ENCODE measurements at regions not wholly inside any gene's neighbourhood (a gene's known extent, or its start where the extent isn't known, plus 50 kb on each side); places are given as distances from the start of the nearest gene placed in this dataset.

DNA sequence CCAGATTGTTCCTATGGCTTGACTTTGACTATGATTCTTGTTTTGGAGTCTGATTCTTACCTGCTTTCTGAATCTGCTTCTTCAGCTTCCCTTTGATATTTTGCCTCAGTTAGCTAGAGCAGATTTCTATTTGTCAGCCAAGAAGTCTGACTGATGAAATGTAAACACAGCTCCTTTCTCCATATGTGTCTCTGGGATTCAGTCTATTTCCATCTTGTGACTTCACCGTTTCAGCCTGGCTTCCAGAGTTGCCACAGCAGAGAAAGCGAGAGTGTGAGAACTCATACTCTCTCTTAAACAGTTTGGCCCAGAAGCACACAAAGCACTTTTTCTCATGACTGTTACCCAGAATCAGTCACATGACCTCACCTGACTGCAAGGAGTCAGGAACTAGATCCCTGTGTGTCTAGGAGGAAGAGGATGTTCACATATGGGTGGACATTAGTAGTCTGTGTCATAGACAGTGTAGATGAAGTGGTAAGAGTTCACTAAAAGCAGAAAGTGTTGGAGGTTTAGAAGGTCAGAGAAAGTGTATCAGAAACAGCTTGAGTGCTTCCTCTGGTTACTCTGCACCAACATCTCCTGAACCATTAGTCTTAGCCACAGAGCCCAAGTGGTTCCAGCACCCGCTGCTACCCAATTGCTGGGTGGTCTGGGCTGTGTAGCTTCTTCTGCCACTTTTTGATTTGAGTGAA lies 103.4 kb upstream of the CDK6 start:
- Histone ChIP-seq H3K36me3 (ENCODE audit: control insufficient read depth, insufficient read depth, low read length) (no peaks in the 10 kb centered on the region), H3K27me3 (ENCODE audit: control insufficient read depth, insufficient read depth, low read length) (no peaks in the 10 kb centered on the region), H3K4me3 (ENCODE audit: low read depth, low read length) (no peak overlapping the region), H3K4me1 (ENCODE audit: control insufficient read depth, insufficient read depth, low read length) (no peaks in the 10 kb centered on the region), H3K9ac (ENCODE audit: low read depth, low read length) (no peak overlapping the region), H3K9me3 (ENCODE audit: control insufficient read depth, insufficient read depth, low read length) (no peaks in the 10 kb centered on the region)

- no peaks in the 10 kb centered on the region for H3K9me3 ChIP-seq (ENCODE audit: control insufficient read depth, insufficient read depth, low read length)
- H3K27me3 ChIP-seq (ENCODE audit: control insufficient read depth, insufficient read depth, low read length) = no peaks in the 10 kb centered on the region
- H3K36me3 ChIP-seq (ENCODE audit: control insufficient read depth, insufficient read depth, low read length) = no peaks in the 10 kb centered on the region
Observed at GRCh38 chr7:92934096-92934495, 97.7 kb upstream of the CDK6 start.

DNA sequence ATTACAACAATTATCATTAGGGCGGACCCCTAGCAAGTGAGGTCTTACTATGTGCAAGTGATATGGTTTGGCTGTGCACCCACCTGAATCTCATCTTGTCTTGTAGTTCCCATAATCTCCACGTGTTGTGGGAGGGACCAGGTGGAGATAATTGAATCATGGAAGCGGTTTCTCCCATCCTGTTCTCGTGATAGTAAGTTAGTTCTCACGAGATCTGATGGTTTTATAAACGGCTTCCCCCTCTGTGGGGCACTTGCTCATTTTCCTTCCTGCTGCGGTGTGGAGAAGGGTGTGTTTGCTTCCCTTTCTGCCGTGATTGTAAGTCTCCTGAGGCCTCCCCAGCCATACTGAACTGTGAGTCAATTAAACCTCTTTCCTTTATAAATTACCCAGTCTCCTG lies 96.1 kb upstream of the CDK6 start:
- Histone ChIP-seq H3K4me3 (ENCODE audit: low read depth, low read length) (no peak overlapping the region), H3K4me1 (ENCODE audit: control insufficient read depth, insufficient read depth, low read length) (no peaks in the 10 kb centered on the region), H3K27me3 (ENCODE audit: control insufficient read depth, insufficient read depth, low read length) (no peaks in the 10 kb centered on the region), H3K36me3 (ENCODE audit: control insufficient read depth, insufficient read depth, low read length) (no peaks in the 10 kb centered on the region), H3K9ac (ENCODE audit: low read depth, low read length) (no peak overlapping the region), H3K9me3 (ENCODE audit: control insufficient read depth, insufficient read depth, low read length) (no peaks in the 10 kb centered on the region)

More at GRCh38 chr7:92934096-92934495, 97.7 kb upstream of the CDK6 start:
- Histone ChIP-seq H3K9ac (ENCODE audit: low read depth, low read length) (no peak overlapping the region), H3K4me3 (ENCODE audit: low read depth, low read length) (no peak overlapping the region), H3K4me1 (ENCODE audit: control insufficient read depth, insufficient read depth, low read length) (no peaks in the 10 kb centered on the region)

- peaks cover 9% of the 10 kb centered on the region for H3K4me1 ChIP-seq (ENCODE audit: control insufficient read depth, insufficient read depth, low read length)
Observed at GRCh38 chr7:92930404-92930803, 94.0 kb upstream of the CDK6 start.

DNA sequence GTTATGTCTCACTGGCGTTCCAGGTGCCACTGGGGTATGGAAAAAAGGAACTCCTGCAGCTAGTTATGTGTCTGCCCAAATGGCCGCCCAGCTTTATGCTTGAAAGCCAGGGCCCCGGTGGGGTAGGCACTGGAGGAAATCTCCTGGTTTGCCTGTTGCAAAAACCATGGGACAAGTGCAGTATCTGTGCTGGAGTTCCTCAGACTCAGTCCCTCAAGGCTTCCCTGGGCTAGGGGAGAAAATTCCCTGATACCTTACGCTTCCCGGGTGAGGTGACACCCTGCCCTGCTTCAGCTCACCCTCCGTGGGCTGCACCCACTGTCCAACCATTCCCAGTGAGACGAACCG lies 90.3 kb upstream of the CDK6 start:
- Histone ChIP-seq H3K36me3 (ENCODE audit: control insufficient read depth, insufficient read depth, low read length) (no peaks in the 10 kb centered on the region), H3K27me3 (ENCODE audit: control insufficient read depth, insufficient read depth, low read length) (no peaks in the 10 kb centered on the region), H3K4me3 (ENCODE audit: low read depth, low read length) (no peak overlapping the region), H3K4me1 (ENCODE audit: control insufficient read depth, insufficient read depth, low read length) (peaks cover 9% of the 10 kb centered on the region), H3K9me3 (ENCODE audit: control insufficient read depth, insufficient read depth, low read length) (no peaks in the 10 kb centered on the region), H3K9ac (ENCODE audit: low read depth, low read length) (peak overlapping the region; percentile 60)

More at GRCh38 chr7:92930404-92930803, 94.0 kb upstream of the CDK6 start:
- Histone ChIP-seq H3K36me3 (ENCODE audit: control insufficient read depth, insufficient read depth, low read length) (no peaks in the 10 kb centered on the region), H3K9ac (ENCODE audit: low read depth, low read length) (no peak overlapping the region), H3K4me3 (ENCODE audit: low read depth, low read length) (no peak overlapping the region), H3K9me3 (ENCODE audit: control insufficient read depth, insufficient read depth, low read length) (no peaks in the 10 kb centered on the region), H3K27me3 (ENCODE audit: control insufficient read depth, insufficient read depth, low read length) (no peaks in the 10 kb centered on the region)

DNA sequence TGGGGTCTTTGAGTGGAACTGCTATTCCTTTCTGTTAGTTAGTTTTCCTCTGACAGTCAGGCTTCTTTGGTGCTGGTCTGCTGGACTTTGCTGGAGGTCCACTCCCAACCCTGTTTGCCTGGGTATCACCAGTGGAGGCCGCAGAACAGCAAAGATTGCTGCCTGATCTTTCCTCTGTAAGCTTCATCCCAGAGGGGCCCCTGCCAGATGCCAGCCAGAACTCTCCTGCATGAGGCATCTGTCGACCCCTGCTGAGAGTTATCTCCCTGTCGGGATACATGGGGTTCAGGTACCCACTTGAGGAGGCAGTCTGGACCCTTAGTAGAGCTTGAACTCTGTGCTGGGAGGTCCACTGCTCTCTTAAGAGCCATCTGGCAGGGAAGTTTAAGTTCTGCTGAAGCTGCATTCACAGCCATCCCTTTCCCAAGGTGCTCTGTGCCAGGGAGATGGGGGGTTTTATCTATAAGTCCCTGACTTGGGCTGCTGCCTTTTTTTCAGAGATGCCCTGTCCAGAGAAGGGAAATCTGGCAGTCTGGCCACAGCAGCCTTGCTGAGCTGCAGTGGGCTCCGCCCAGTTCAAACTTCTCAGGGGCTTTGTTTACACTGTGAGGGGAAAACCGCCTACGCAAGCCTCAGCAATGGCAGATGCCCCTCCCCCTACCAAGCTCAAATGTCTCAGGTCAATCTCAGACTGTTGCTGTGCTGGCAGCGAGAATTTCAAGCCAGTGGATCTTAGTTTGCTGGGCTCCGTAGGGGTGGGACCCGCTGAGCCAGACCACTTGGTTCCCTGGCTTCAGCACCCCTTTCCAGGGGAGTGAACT lies 89.7 kb upstream of the CDK6 start:
- H3K9ac ChIP-seq (ENCODE audit: low read depth, low read length) = peak overlapping the region; percentile 60
- H3K4me1 ChIP-seq (ENCODE audit: control insufficient read depth, insufficient read depth, low read length) = peaks cover 9% of the 10 kb centered on the region
- peak overlapping the region; percentile 13 for H3K4me3 ChIP-seq (ENCODE audit: low read depth, low read length)
- H3K27me3 ChIP-seq (ENCODE audit: control insufficient read depth, insufficient read depth, low read length) = no peaks in the 10 kb centered on the region
- H3K9me3 ChIP-seq (ENCODE audit: control insufficient read depth, insufficient read depth, low read length) = no peaks in the 10 kb centered on the region
- no peaks in the 10 kb centered on the region for H3K36me3 ChIP-seq (ENCODE audit: control insufficient read depth, insufficient read depth, low read length)

DNA sequence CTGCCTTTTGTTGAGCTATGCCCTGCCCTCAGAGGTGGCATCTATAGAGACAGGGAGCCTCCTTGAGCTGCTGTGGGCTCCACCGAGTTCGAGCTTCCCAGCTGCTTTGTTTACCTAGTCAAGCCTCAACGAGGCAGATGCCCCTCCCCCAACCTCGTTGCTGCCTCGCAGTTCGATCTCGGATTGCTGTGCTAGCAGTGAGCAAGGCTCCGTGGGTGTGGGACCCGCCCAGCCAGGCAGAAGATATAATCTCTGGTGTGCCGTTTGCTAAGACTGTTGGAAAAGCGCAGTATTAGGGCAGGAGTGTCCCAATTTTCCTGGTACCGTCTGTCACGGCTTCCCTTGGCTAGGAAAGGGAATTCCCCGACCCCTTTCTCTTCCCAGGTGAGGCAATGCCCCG lies 88.4 kb upstream of the CDK6 start:
- Histone ChIP-seq H3K9me3 (ENCODE audit: control insufficient read depth, insufficient read depth, low read length) (no peaks in the 10 kb centered on the region), H3K36me3 (ENCODE audit: control insufficient read depth, insufficient read depth, low read length) (no peaks in the 10 kb centered on the region)

GRCh38 chr7:92917230-92917629 lies 80.9 kb upstream of the CDK6 start:
- H3K27me3 ChIP-seq (ENCODE audit: control insufficient read depth, insufficient read depth, low read length) = no peaks in the 10 kb centered on the region
- H3K36me3 ChIP-seq (ENCODE audit: control insufficient read depth, insufficient read depth, low read length) = no peaks in the 10 kb centered on the region
- no peaks in the 10 kb centered on the region for H3K9me3 ChIP-seq (ENCODE audit: control insufficient read depth, insufficient read depth, low read length)
- no peak overlapping the region for H3K9ac ChIP-seq (ENCODE audit: low read depth, low read length)
- no peak overlapping the region for H3K4me3 ChIP-seq (ENCODE audit: low read depth, low read length)
- peaks cover 9% of the 10 kb centered on the region for H3K4me1 ChIP-seq (ENCODE audit: control insufficient read depth, insufficient read depth, low read length)

More for the DNA sequence above, 88.4 kb upstream of the CDK6 start:
- no peaks in the 10 kb centered on the region for H3K27me3 ChIP-seq (ENCODE audit: control insufficient read depth, insufficient read depth, low read length)
- peaks cover 9% of the 10 kb centered on the region for H3K4me1 ChIP-seq (ENCODE audit: control insufficient read depth, insufficient read depth, low read length)
- H3K9ac ChIP-seq (ENCODE audit: low read depth, low read length) = no peak overlapping the region
- no peak overlapping the region for H3K4me3 ChIP-seq (ENCODE audit: low read depth, low read length)

- Histone ChIP-seq H3K9me3 (ENCODE audit: control insufficient read depth, insufficient read depth, low read length) (no peaks in the 10 kb centered on the region), H3K4me1 (ENCODE audit: control insufficient read depth, insufficient read depth, low read length) (peaks cover 9% of the 10 kb centered on the region), H3K9ac (ENCODE audit: low read depth, low read length) (no peak overlapping the region), H3K27me3 (ENCODE audit: control insufficient read depth, insufficient read depth, low read length) (no peaks in the 10 kb centered on the region), H3K4me3 (ENCODE audit: low read depth, low read length) (no peak overlapping the region), H3K36me3 (ENCODE audit: control insufficient read depth, insufficient read depth, low read length) (no peaks in the 10 kb centered on the region)
Observed at GRCh38 chr7:92916770-92917224, 80.4 kb upstream of the CDK6 start.

GRCh38 chr7:92915348-92915747 lies 79.0 kb upstream of the CDK6 start:
- Histone ChIP-seq H3K4me3 (ENCODE audit: low read depth, low read length) (no peak overlapping the region), H3K27me3 (ENCODE audit: control insufficient read depth, insufficient read depth, low read length) (no peaks in the 10 kb centered on the region), H3K9me3 (ENCODE audit: control insufficient read depth, insufficient read depth, low read length) (no peaks in the 10 kb centered on the region)

GRCh38 chr7:92914645-92915044 lies 78.3 kb upstream of the CDK6 start:
- H3K4me3 ChIP-seq (ENCODE audit: low read depth, low read length) = no peak overlapping the region
- no peaks in the 10 kb centered on the region for H3K9me3 ChIP-seq (ENCODE audit: control insufficient read depth, insufficient read depth, low read length)
- H3K9ac ChIP-seq (ENCODE audit: low read depth, low read length) = no peak overlapping the region
- H3K4me1 ChIP-seq (ENCODE audit: control insufficient read depth, insufficient read depth, low read length) = peaks cover 9% of the 10 kb centered on the region
- no peaks in the 10 kb centered on the region for H3K36me3 ChIP-seq (ENCODE audit: control insufficient read depth, insufficient read depth, low read length)
- H3K27me3 ChIP-seq (ENCODE audit: control insufficient read depth, insufficient read depth, low read length) = no peaks in the 10 kb centered on the region

More at GRCh38 chr7:92915348-92915747, 79.0 kb upstream of the CDK6 start:
- H3K4me1 ChIP-seq (ENCODE audit: control insufficient read depth, insufficient read depth, low read length) = peaks cover 9% of the 10 kb centered on the region
- no peak overlapping the region for H3K9ac ChIP-seq (ENCODE audit: low read depth, low read length)
- H3K36me3 ChIP-seq (ENCODE audit: control insufficient read depth, insufficient read depth, low read length) = no peaks in the 10 kb centered on the region

DNA sequence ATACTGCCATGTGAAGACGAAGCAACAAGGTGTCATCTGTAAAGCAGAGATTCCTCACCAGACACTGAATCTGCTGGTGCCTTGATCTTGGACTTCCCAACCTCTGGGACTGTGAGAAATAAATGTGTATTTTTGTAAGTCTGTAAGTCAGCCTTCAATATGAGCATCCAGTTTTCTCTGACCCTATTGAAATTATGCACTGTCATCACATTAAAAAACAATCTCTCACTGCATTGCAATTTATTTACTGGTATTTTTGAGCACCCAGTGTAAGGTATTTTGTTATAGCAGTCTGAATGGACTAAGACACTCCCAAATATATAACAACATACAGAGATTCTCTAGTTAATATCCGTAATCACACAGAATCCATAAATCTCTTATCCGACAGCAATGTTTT lies 77.5 kb upstream of the CDK6 start:
- Histone ChIP-seq H3K4me1 (ENCODE audit: control insufficient read depth, insufficient read depth, low read length) (peaks cover 9% of the 10 kb centered on the region), H3K36me3 (ENCODE audit: control insufficient read depth, insufficient read depth, low read length) (no peaks in the 10 kb centered on the region), H3K27me3 (ENCODE audit: control insufficient read depth, insufficient read depth, low read length) (no peaks in the 10 kb centered on the region), H3K9ac (ENCODE audit: low read depth, low read length) (no peak overlapping the region), H3K4me3 (ENCODE audit: low read depth, low read length) (no peak overlapping the region), H3K9me3 (ENCODE audit: control insufficient read depth, insufficient read depth, low read length) (no peaks in the 10 kb centered on the region)
